ENCODE measurements at regions not wholly inside any gene's neighbourhood (a gene's known extent, or its start where the extent isn't known, plus 50 kb on each side); places are given as distances from the start of the nearest gene placed in this dataset.

DNA sequence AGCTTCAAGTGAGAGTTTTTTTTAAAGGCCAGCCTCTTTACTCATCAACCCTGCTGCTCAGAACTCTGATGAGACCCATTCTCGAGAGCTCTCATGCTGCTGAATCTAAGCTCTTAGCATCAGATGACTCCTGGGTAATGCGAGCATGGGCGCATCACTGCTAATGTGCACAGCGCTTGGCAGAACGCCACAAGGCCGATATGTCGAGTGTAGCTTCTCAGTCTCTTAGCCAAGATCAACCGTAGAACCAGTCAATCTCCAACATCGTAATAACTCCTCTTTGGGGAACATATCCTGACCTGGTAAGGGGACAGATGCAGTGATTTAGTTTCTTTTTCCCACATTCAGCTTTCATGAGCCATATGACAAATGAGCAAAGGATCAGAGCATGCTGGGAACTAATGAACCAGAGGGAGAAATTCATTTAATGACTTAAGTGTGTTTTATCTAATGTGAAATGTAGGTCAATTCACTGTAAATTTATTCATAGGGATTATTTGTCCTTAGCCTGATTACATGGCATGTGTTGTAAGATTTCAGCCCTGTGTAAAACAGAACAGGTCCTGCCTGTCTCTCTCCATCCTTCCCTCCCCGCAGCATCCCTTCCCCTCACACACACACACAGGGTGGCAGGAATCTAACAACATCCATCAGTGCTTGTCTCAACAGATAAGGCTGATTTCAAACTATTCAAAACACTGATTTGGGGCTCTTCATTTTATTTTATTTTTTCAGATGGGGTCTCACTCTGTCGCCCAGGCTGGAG is 195.4 kb upstream of the C2CD4B start:
- TF ChIP-seq ZBTB7A (IDR thresholded peaks at IDR 0.05; ENCODE audit: low read depth), result no peak
- no peak for TF ChIP-seq TAF1 (IDR thresholded peaks at IDR 0.05; ENCODE audit: low read depth)
- TF ChIP-seq TCF12 (IDR thresholded peaks at IDR 0.05; ENCODE audit: low read depth), result no peak
- TF ChIP-seq YY1 (IDR thresholded peaks at IDR 0.05; ENCODE audit: low read depth), result no peak
- TF ChIP-seq RAD21 (IDR thresholded peaks at IDR 0.05; ENCODE audit: low read depth), result no peak
- TF ChIP-seq, protein P1, sequence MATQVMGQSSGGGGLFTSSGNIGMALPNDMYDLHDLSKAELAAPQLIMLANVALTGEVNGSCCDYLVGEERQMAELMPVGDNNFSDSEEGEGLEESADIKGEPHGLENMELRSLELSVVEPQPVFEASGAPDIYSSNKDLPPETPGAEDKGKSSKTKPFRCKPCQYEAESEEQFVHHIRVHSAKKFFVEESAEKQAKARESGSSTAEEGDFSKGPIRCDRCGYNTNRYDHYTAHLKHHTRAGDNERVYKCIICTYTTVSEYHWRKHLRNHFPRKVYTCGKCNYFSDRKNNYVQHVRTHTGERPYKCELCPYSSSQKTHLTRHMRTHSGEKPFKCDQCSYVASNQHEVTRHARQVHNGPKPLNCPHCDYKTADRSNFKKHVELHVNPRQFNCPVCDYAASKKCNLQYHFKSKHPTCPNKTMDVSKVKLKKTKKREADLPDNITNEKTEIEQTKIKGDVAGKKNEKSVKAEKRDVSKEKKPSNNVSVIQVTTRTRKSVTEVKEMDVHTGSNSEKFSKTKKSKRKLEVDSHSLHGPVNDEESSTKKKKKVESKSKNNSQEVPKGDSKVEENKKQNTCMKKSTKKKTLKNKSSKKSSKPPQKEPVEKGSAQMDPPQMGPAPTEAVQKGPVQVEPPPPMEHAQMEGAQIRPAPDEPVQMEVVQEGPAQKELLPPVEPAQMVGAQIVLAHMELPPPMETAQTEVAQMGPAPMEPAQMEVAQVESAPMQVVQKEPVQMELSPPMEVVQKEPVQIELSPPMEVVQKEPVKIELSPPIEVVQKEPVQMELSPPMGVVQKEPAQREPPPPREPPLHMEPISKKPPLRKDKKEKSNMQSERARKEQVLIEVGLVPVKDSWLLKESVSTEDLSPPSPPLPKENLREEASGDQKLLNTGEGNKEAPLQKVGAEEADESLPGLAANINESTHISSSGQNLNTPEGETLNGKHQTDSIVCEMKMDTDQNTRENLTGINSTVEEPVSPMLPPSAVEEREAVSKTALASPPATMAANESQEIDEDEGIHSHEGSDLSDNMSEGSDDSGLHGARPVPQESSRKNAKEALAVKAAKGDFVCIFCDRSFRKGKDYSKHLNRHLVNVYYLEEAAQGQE (IDR thresholded peaks at IDR 0.05; ENCODE audit: low read depth), result no peak
- TF ChIP-seq CREB1 (IDR thresholded peaks at IDR 0.05; ENCODE audit: low read depth), result no peak
- TF ChIP-seq EP300 (IDR thresholded peaks at IDR 0.05; ENCODE audit: borderline replicate concordance), result no peak
- TF ChIP-seq, protein P2, sequence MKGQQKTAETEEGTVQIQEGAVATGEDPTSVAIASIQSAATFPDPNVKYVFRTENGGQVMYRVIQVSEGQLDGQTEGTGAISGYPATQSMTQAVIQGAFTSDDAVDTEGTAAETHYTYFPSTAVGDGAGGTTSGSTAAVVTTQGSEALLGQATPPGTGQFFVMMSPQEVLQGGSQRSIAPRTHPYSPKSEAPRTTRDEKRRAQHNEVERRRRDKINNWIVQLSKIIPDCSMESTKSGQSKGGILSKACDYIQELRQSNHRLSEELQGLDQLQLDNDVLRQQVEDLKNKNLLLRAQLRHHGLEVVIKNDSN (IDR thresholded peaks at IDR 0.05), result no peak
- no peak for TF ChIP-seq CEBPB (IDR thresholded peaks at IDR 0.05)
- no peak for TF ChIP-seq MAX (IDR thresholded peaks at IDR 0.05)
- no peak for TF ChIP-seq FOXM1 (IDR thresholded peaks at IDR 0.05; ENCODE audit: borderline replicate concordance, low read depth)
- no peak for TF ChIP-seq EGR1 (IDR thresholded peaks at IDR 0.05)

- TF ChIP-seq MAX (IDR thresholded peaks at IDR 0.05) (no peak), EP300 (IDR thresholded peaks at IDR 0.05; ENCODE audit: borderline replicate concordance) (no peak), EGR1 (IDR thresholded peaks at IDR 0.05) (no peak), FOXM1 (IDR thresholded peaks at IDR 0.05; ENCODE audit: borderline replicate concordance, low read depth) (no peak), TEAD4 (IDR thresholded peaks at IDR 0.05) (no peak)
These were observed 197.1 kb upstream of the C2CD4B start for GRCh38 chr15:62362144-62362543.

DNA sequence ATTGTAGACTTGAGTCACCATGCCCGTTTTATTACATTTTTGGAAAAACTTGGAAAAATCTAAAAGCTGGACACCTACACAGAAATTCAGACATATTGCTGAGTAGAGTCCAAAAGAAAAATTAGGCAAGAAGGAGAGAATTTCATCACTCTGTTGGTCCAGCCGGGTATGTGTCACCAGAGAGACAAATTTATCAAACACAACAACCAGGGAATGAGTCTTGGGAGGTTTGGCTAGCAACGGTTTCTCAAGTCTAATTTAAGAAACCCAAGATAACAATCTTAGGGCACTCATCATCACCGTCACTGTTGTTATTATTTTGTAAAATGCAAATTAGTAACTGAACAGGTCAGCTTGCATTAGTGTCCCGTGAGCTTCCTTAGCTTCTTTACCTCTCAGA is 197.5 kb upstream of the C2CD4B start:
- TF ChIP-seq CEBPB (IDR thresholded peaks at IDR 0.05) (no peak), RAD21 (IDR thresholded peaks at IDR 0.05; ENCODE audit: low read depth) (no peak), EP300 (IDR thresholded peaks at IDR 0.05; ENCODE audit: borderline replicate concordance) (no peak), EGR1 (IDR thresholded peaks at IDR 0.05) (no peak), ZBTB7A (IDR thresholded peaks at IDR 0.05; ENCODE audit: low read depth) (no peak), YY1 (IDR thresholded peaks at IDR 0.05; ENCODE audit: low read depth) (no peak), TEAD4 (IDR thresholded peaks at IDR 0.05) (no peak), FOXM1 (IDR thresholded peaks at IDR 0.05; ENCODE audit: borderline replicate concordance, low read depth) (no peak)
- TF ChIP-seq, protein P1 (IDR thresholded peaks at IDR 0.05; ENCODE audit: low read depth), result no peak

- no peak for TF ChIP-seq CREB1 (IDR thresholded peaks at IDR 0.05; ENCODE audit: low read depth)
- TF ChIP-seq TEAD4 (IDR thresholded peaks at IDR 0.05), result no peak
- TF ChIP-seq MAX (IDR thresholded peaks at IDR 0.05), result no peak
- TF ChIP-seq EGR1 (IDR thresholded peaks at IDR 0.05), result no peak
- no peak for TF ChIP-seq TAF1 (IDR thresholded peaks at IDR 0.05; ENCODE audit: low read depth)
- TF ChIP-seq YY1 (IDR thresholded peaks at IDR 0.05; ENCODE audit: low read depth), result no peak
- TF ChIP-seq, protein P2 (IDR thresholded peaks at IDR 0.05), result no peak
- TF ChIP-seq, protein P1 (IDR thresholded peaks at IDR 0.05; ENCODE audit: low read depth), result no peak
- TF ChIP-seq ZBTB7A (IDR thresholded peaks at IDR 0.05; ENCODE audit: low read depth), result no peak
- no peak for TF ChIP-seq CEBPB (IDR thresholded peaks at IDR 0.05)
- TF ChIP-seq TCF12 (IDR thresholded peaks at IDR 0.05; ENCODE audit: low read depth), result no peak
- no peak for TF ChIP-seq FOXM1 (IDR thresholded peaks at IDR 0.05; ENCODE audit: borderline replicate concordance, low read depth)
- no peak for TF ChIP-seq RAD21 (IDR thresholded peaks at IDR 0.05; ENCODE audit: low read depth)
- TF ChIP-seq NFIC (IDR thresholded peaks at IDR 0.05), result no peak
- no peak for TF ChIP-seq EP300 (IDR thresholded peaks at IDR 0.05; ENCODE audit: borderline replicate concordance)
These were observed 198.8 kb upstream of the C2CD4B start for GRCh38 chr15:62363913-62364312.
